HCT116 (cell line): ENCODE measurements at regions not wholly inside any gene's neighbourhood (a gene's known extent, or its start where the extent isn't known, plus 50 kb on each side); places are given as distances from the start of the nearest gene placed in this dataset.

Source experiments
- ATAC-seq: fragments of 200-7000 bp; cut with Tn5 transposase; 2 replicates; pipeline ENCODE4 v1.9.1; 2020; ENCODE audit warnings: mild to moderate bottlenecking, moderate library complexity
- BruUV-seq: library from RNA; stranded (reverse); fragments of 400-500 nt; replicated peaks from 2 replicates; lab custom pipeline; 2021; lab: Mats Ljungman, UMichigan
- CTCF ChIA-PET: fragments of 300-600 bp; sonication (Branson Sonifier 250); formaldehyde crosslinking; loops from one replicate; lab custom pipeline; 2021; ENCODE audit warnings: antibody characterized with exemption; lab: Charles Lee
- POLR2A ChIA-PET: fragments of 300-600, 350-600 bp; sonication (Branson Sonifier 250); formaldehyde crosslinking; loops from one replicate; lab custom pipeline; 2021; ENCODE audit warnings: antibody characterized with exemption; lab: Charles Lee
- RAD21 ChIA-PET, 2 experiments: fragments of 300-600 bp; sonication (Branson Sonifier 250); formaldehyde crosslinking; loops; one replicate each; lab custom pipeline; 2023; ENCODE audit warnings: low total read pairs in 2 of 2; ENCODE audit not compliant: uncharacterized antibody in 2 of 2, unreplicated experiment in 2 of 2, low non-redundant PET in 1 of 2; lab: Charles Lee
- DNase-seq: peaks from one replicate; pipeline ENCODE4 v3.0.0-alpha.2; 2010; ENCODE audit warnings: low read depth, low spot score
- H2AFZ ChIP-seq: fragments of 200-600 bp; shearing (Covaris generic), sonication (generic); 2 replicates; pipeline ENCODE4 v1.6.1; 2017; ENCODE audit warnings: low read depth, mixed run types, mixed read lengths, antibody characterized with exemption, low read length; ENCODE audit not compliant: poor library complexity, severe bottlenecking
- H3K27ac ChIP-seq: 2 replicates; pipeline ENCODE4 v1.5.1; 2012; ENCODE audit warnings: low read depth, low read length
- H3K27me3 ChIP-seq: fragments of 200-600 bp; sonication (generic); 2 replicates; pipeline ENCODE4 v1.6.1; 2016; ENCODE audit warnings: mixed run types, low read length, mixed read lengths; ENCODE audit not compliant: insufficient read depth
- H3K36me3 ChIP-seq, 2 experiments: fragments of 200-500 bp in 1 of 2; fragments of 200-600 bp in 1 of 2; sonication (Bioruptor generic) in 1 of 2; sonication (generic) in 1 of 2; 2 replicates each; pipeline versions ENCODE4 v1.5.1 to v1.6.1; 2014 to 2016; ENCODE audit warnings: low read length in 2 of 2, inconsistent platforms in 1 of 2, mixed read lengths in 1 of 2, mixed run types in 1 of 2; ENCODE audit not compliant: insufficient read depth in 2 of 2, control insufficient read depth in 1 of 2
- H3K4me1 ChIP-seq, 2 experiments: fragments of 200-600 bp in 1 of 2; sonication (generic) in 1 of 2; 2 replicates each; pipeline versions ENCODE4 v1.5.1 to v1.6.1; 2012 to 2017; ENCODE audit warnings: low read length in 2 of 2, inconsistent platforms in 1 of 2, mild to moderate bottlenecking in 1 of 2, mixed read lengths in 1 of 2, mixed run types in 1 of 2, moderate library complexity in 1 of 2; ENCODE audit not compliant: insufficient read depth in 2 of 2, control insufficient read depth in 1 of 2
- H3K4me2 ChIP-seq: fragments of 200-600 bp; sonication (generic); 2 replicates; pipeline ENCODE4 v1.6.1; 2017; ENCODE audit warnings: mixed run types, low read length, mixed read lengths
- H3K4me3 ChIP-seq, 2 experiments: fragments of 200-600 bp in 1 of 2; sonication (generic) in 1 of 2; replicated peaks in 1 of 2; 2 replicates each; pipeline ENCODE4 v1.5.1; 2011 to 2016; ENCODE audit warnings: low read length in 2 of 2, control low read depth in 1 of 2, low read depth in 1 of 2, mild to moderate bottlenecking in 1 of 2, mixed read lengths in 1 of 2, mixed run types in 1 of 2
- H3K79me2 ChIP-seq: fragments of 200-600 bp; sonication (generic); 2 replicates; pipeline ENCODE4 v1.6.1; 2017; ENCODE audit warnings: mild to moderate bottlenecking, mixed run types, low read length, moderate library complexity, mixed read lengths; ENCODE audit not compliant: insufficient read depth
- H3K9ac ChIP-seq: fragments of 200-600 bp; sonication (generic); 2 replicates; pipeline ENCODE4 v1.6.1; 2016; ENCODE audit warnings: low read length, mixed read lengths
- H3K9me2 ChIP-seq: fragments of 200-600 bp; sonication (generic), shearing (Covaris generic); 2 replicates; pipeline ENCODE4 v1.6.1; 2017; ENCODE audit warnings: mixed run types, mild to moderate bottlenecking, moderate library complexity; ENCODE audit not compliant: insufficient read depth
- H3K9me3 ChIP-seq, 2 experiments: fragments of 200-500 bp in 1 of 2; fragments of 200-600 bp in 1 of 2; sonication (Bioruptor generic) in 1 of 2; sonication (generic) in 1 of 2; 2 replicates each; pipeline ENCODE4 v1.6.1; 2014 to 2017; ENCODE audit warnings: low read length in 2 of 2, mixed read lengths in 2 of 2, inconsistent platforms in 1 of 2, low read depth in 1 of 2, mild to moderate bottlenecking in 1 of 2, mixed run types in 1 of 2, moderate library complexity in 1 of 2; ENCODE audit not compliant: control insufficient read depth in 1 of 2, insufficient read depth in 1 of 2
- H4K20me1 ChIP-seq: fragments of 200-600 bp; sonication (generic), shearing (Covaris generic); 2 replicates; pipeline ENCODE4 v1.6.1; 2017; ENCODE audit warnings: mixed run types, mild to moderate bottlenecking, moderate library complexity; ENCODE audit not compliant: insufficient read depth
- ATF3 ChIP-seq: IDR thresholded peaks from 2 replicates; pipeline ENCODE4 v1.6.1; 2012
- CBX3 ChIP-seq: IDR thresholded peaks from 2 replicates; pipeline ENCODE4 v1.6.1; 2012; ENCODE audit warnings: low read depth
- CEBPB ChIP-seq: IDR thresholded peaks from 2 replicates; pipeline ENCODE4 v1.6.1; 2012; ENCODE audit warnings: low read depth
- EZH2 ChIP-seq: fragments of 200-600 bp; sonication (generic); IDR thresholded peaks from 2 replicates; pipeline ENCODE4 v1.6.1; 2017; ENCODE audit warnings: antibody characterized with exemption, mixed run types
- EZH2phosphoT487 ChIP-seq: fragments of 200-600 bp; IDR thresholded peaks from 2 replicates; pipeline ENCODE4 v1.6.1; 2018; ENCODE audit warnings: antibody characterized with exemption, borderline replicate concordance
- FOSL1 ChIP-seq: IDR thresholded peaks from 2 replicates; pipeline ENCODE4 v1.6.1; 2012; ENCODE audit warnings: low read depth
- JUND ChIP-seq: IDR thresholded peaks from 2 replicates; pipeline ENCODE4 v1.6.1; 2012
- POLR2A ChIP-seq: IDR thresholded peaks from 2 replicates; pipeline ENCODE4 v1.7.0; 2011; ENCODE audit warnings: borderline replicate concordance; ENCODE audit not compliant: insufficient read depth, insufficient read length; ENCODE audit errors: extremely low read depth
- POLR2AphosphoS5 ChIP-seq: IDR thresholded peaks from 2 replicates; pipeline ENCODE4 v1.6.1; 2011; ENCODE audit warnings: mild to moderate bottlenecking, low read depth, low read length, moderate library complexity
- RAD21 ChIP-seq: IDR thresholded peaks from 2 replicates; pipeline ENCODE4 v1.6.1; 2012; ENCODE audit warnings: low read depth, mild to moderate bottlenecking
- SIN3A ChIP-seq: IDR thresholded peaks from 2 replicates; pipeline ENCODE4 v1.6.1; 2012; ENCODE audit warnings: low read depth
- SRF ChIP-seq: IDR thresholded peaks from 2 replicates; pipeline ENCODE4 v1.6.1; 2012; ENCODE audit warnings: low read depth
- TCF7L2 ChIP-seq: IDR thresholded peaks from 2 replicates; pipeline ENCODE4 v1.7.0; 2011; ENCODE audit warnings: borderline replicate concordance, inconsistent platforms; ENCODE audit not compliant: insufficient read depth, insufficient read length; ENCODE audit errors: extremely low read depth
- ZBTB33 ChIP-seq: IDR thresholded peaks from 2 replicates; pipeline ENCODE4 v1.6.1; 2011; ENCODE audit warnings: mild to moderate bottlenecking, low read length, moderate library complexity; ENCODE audit not compliant: insufficient replicate concordance; ENCODE audit errors: extremely low read depth
- ZFX ChIP-seq: fragments of 450-650 bp; IDR thresholded peaks from 2 replicates; pipeline ENCODE4 v1.6.1; 2017
- ZNF274 ChIP-seq: fragments of 200-500 bp; sonication (Bioruptor generic); IDR thresholded peaks from 2 replicates; pipeline ENCODE4 v1.6.1; 2014; ENCODE audit warnings: mild to moderate bottlenecking, low read depth, low read length, inconsistent platforms
- intact Hi-C: fragments of 100-400 bp; cut with micrococcal nuclease; formaldehyde crosslinking; loops from 2 replicates; pipeline ENCODE4 v1.10.0; 2022

GRCh38 chr3:176932433-176932832 is 264.8 kb downstream of the TBL1XR1 start:
- Histone ChIP-seq H3K36me3 (no peaks in the 10 kb centered on the region), H3K4me1 (no peaks in the 10 kb centered on the region), H3K27ac (no peak overlapping the region), H3K9me2 (no peaks in the 10 kb centered on the region), H3K9me3 (no peaks in the 10 kb centered on the region), H3K27me3 (no peaks in the 10 kb centered on the region)
- BruUV-seq: no TSS peak
- intact Hi-C loops: no loop called here
- ChIA-PET POLR2A (no interaction called here), CTCF (no interaction called here), RAD21 (no interaction called here)
- no peak for ATAC-seq
- DNase-seq: no peak
- no peak for TF ChIP-seq EZH2phosphoT487
- TF ChIP-seq, all 23 proteins: peak for 0
- no peak overlapping the region for H3K4me2 ChIP-seq
- no peak overlapping the region for H2AFZ ChIP-seq
- H3K4me3 ChIP-seq: no peak overlapping the region
- no peaks in the 10 kb centered on the region for H4K20me1 ChIP-seq
- H3K9ac ChIP-seq: no peak overlapping the region
- no peaks in the 10 kb centered on the region for H3K79me2 ChIP-seq

GRCh38 chr3:176931991-176932390 is 265.3 kb downstream of the TBL1XR1 start:
- no peak for DNase-seq

More at GRCh38 chr3:176931991-176932390, 265.3 kb downstream of the TBL1XR1 start:
- H3K4me1 ChIP-seq: no peaks in the 10 kb centered on the region
- TF ChIP-seq EZH2: no peak
- TF ChIP-seq JUND: no peak
- no peak for TF ChIP-seq TCF7L2
- TF ChIP-seq FOSL1: no peak
- no peak for TF ChIP-seq ZNF274
- no peak for TF ChIP-seq CEBPB
- TF ChIP-seq SIN3A: no peak
- TF ChIP-seq POLR2AphosphoS5: no peak
- TF ChIP-seq CBX3: no peak
- no peak for TF ChIP-seq ZFX
- TF ChIP-seq SRF: no peak
- no peak for TF ChIP-seq ZBTB33
- TF ChIP-seq POLR2A: no peak
- no peak for TF ChIP-seq RAD21
- TF ChIP-seq ATF3: no peak
- TF ChIP-seq, all 23 proteins: peak for 0
- no peaks in the 10 kb centered on the region for H4K20me1 ChIP-seq
- no TSS peak for BruUV-seq
- no peak for ATAC-seq
- RAD21 ChIA-PET: no interaction called here
- H3K9me3 ChIP-seq: no peaks in the 10 kb centered on the region
- no peak overlapping the region for H2AFZ ChIP-seq
- H3K27me3 ChIP-seq: no peaks in the 10 kb centered on the region
- CTCF ChIA-PET: no interaction called here
- H3K4me3 ChIP-seq: no peak overlapping the region
- H3K79me2 ChIP-seq: no peaks in the 10 kb centered on the region
- intact Hi-C loops: no loop called here
- no peaks in the 10 kb centered on the region for H3K9me2 ChIP-seq
- no peak overlapping the region for H3K27ac ChIP-seq
- no peak overlapping the region for H3K9ac ChIP-seq
- H3K36me3 ChIP-seq: no peaks in the 10 kb centered on the region
- POLR2A ChIA-PET: no interaction called here
- H3K4me2 ChIP-seq: no peak overlapping the region
